ENCODE measurements at regions not wholly inside any gene's neighbourhood (a gene's known extent, or its start where the extent isn't known, plus 50 kb on each side); places are given as distances from the start of the nearest gene placed in this dataset.

GRCh38 chr15:31511707-31512310 is 185.2 kb downstream of the KLF13 start (continued):
- no peak for TF ChIP-seq THRA (CRISPR knock-in tag; IDR thresholded peaks at IDR 0.05; ENCODE audit: borderline replicate concordance)

GRCh38 chr15:31513178-31513577 is 186.5 kb downstream of the KLF13 start:
- no peaks in the 10 kb centered on the region for H3K79me2 ChIP-seq (ENCODE audit: insufficient read depth, low read length)
- no peaks in the 10 kb centered on the region for H4K20me1 ChIP-seq (ENCODE audit: insufficient read depth, low read length)
- 65% methylated on average over 7 of the region's 7 CpGs for WGBS (ENCODE audit: low lambda C conversion rate)
- H3K4me1 ChIP-seq (ENCODE audit: insufficient read depth, low read length), result no peaks in the 10 kb centered on the region
- BruUV-seq (replicated peaks), result no TSS peak
- H3K4me3 ChIP-seq (replicated peaks in 1 of 3; ENCODE audit: insufficient read depth in 1 of 3, low read depth in 2 of 3, low read length in 3 of 3), result no peak overlapping the region
- H3K9ac ChIP-seq (ENCODE audit: insufficient read depth, low read depth, low read length), result no peak overlapping the region
- ChIA-PET POLR2A (no interaction called here), CTCF (ENCODE audit: low intra/inter-chr PET ratio, low total read pairs) (no interaction called here)
- H3K9me3 ChIP-seq (ENCODE audit: low read length), result no peaks in the 10 kb centered on the region
- TF ChIP-seq NPAS2 (CRISPR knock-in tag; IDR thresholded peaks at IDR 0.05; ENCODE audit: borderline replicate concordance) (no peak), FOXA1 (IDR thresholded peaks at IDR 0.05) (no peak), FOXA1 (CRISPR knock-in tag; IDR thresholded peaks at IDR 0.05) (no peak), NR2C2 (CRISPR knock-in tag; IDR thresholded peaks at IDR 0.05; ENCODE audit: borderline replicate concordance) (no peak), TARDBP (CRISPR knock-in tag; IDR thresholded peaks at IDR 0.05) (no peak)
- H3K36me3 ChIP-seq (replicated peaks in 1 of 2; ENCODE audit: control insufficient read depth in 1 of 2, insufficient read depth in 2 of 2, low read length in 2 of 2), result no peaks in the 10 kb centered on the region
- no peaks in the 10 kb centered on the region for H3K27me3 ChIP-seq (ENCODE audit: control insufficient read depth in 1 of 2, insufficient read depth in 2 of 2, low read length in 2 of 2)
- H3K27ac ChIP-seq (ENCODE audit: extremely low read length, insufficient read depth, low read length), result no peak overlapping the region
- intact Hi-C loops (cut with micrococcal nuclease; ENCODE audit: unreplicated experiment) (no loop called here), in situ Hi-C loops (cut with HindIII; ENCODE audit: extremely low pct_ligation_motif_present, low pct_unique_long_range_greater_than_20kb) (no loop called here)
- DNase-seq (ENCODE audit: low spot score) (no peak), FAIRE-seq (no peak), ATAC-seq (no peak)
- no peak overlapping the region for H3K4me2 ChIP-seq (ENCODE audit: low read depth, low read length)
- no peak overlapping the region for H2AFZ ChIP-seq (ENCODE audit: low read length)

GRCh38 chr15:31516440-31516839 is 189.8 kb downstream of the KLF13 start:
- POLR2A ChIA-PET, result no interaction called here
- Histone ChIP-seq H3K79me2 (ENCODE audit: insufficient read depth, low read length) (no peaks in the 10 kb centered on the region), H3K36me3 (replicated peaks in 1 of 2; ENCODE audit: control insufficient read depth in 1 of 2, insufficient read depth in 2 of 2, low read length in 2 of 2) (no peaks in the 10 kb centered on the region), H3K4me1 (ENCODE audit: insufficient read depth, low read length) (no peaks in the 10 kb centered on the region), H3K27ac (ENCODE audit: extremely low read length, insufficient read depth, low read length) (no peak overlapping the region), H3K27me3 (ENCODE audit: control insufficient read depth in 1 of 2, insufficient read depth in 2 of 2, low read length in 2 of 2) (no peaks in the 10 kb centered on the region), H2AFZ (ENCODE audit: low read length) (no peak overlapping the region), H3K9ac (ENCODE audit: insufficient read depth, low read depth, low read length) (no peak overlapping the region), H3K9me3 (ENCODE audit: low read length) (no peaks in the 10 kb centered on the region), H3K4me2 (ENCODE audit: low read depth, low read length) (no peak overlapping the region), H4K20me1 (ENCODE audit: insufficient read depth, low read length) (no peaks in the 10 kb centered on the region), H3K4me3 (replicated peaks in 1 of 3; ENCODE audit: insufficient read depth in 1 of 3, low read depth in 2 of 3, low read length in 3 of 3) (no peak overlapping the region)
- DNase-seq (ENCODE audit: low spot score) (no peak), FAIRE-seq (no peak), ATAC-seq (no peak)
- WGBS (ENCODE audit: low lambda C conversion rate), result 7% methylated on average over 1 of the region's 1 CpG
- intact Hi-C loops (cut with micrococcal nuclease; ENCODE audit: unreplicated experiment), result no loop called here
- in situ Hi-C loops (cut with HindIII; ENCODE audit: extremely low pct_ligation_motif_present, low pct_unique_long_range_greater_than_20kb), result no loop called here
- CTCF ChIA-PET (ENCODE audit: low intra/inter-chr PET ratio, low total read pairs), result no interaction called here
- no TSS peak for BruUV-seq (replicated peaks)
- TF ChIP-seq ZFP90 (CRISPR knock-in tag; IDR thresholded peaks at IDR 0.05; ENCODE audit: borderline replicate concordance) (no peak), NFRKB (IDR thresholded peaks at IDR 0.05) (no peak), NBN (conservative IDR thresholded peaks at IDR 0.05) (no peak), MATR3 (CRISPR knock-in tag; IDR thresholded peaks at IDR 0.05) (no peak), THAP7 (CRISPR knock-in tag; IDR thresholded peaks at IDR 0.05) (no peak), ZNF724P (CRISPR knock-in tag; IDR thresholded peaks at IDR 0.05; ENCODE audit: borderline replicate concordance) (no peak), DRAP1 (CRISPR knock-in tag; IDR thresholded peaks at IDR 0.05) (no peak), DZIP1 (CRISPR knock-in tag; IDR thresholded peaks at IDR 0.05) (no peak)

All from HepG2 (cell line).